ENCODE measurements at regions not wholly inside any gene's neighbourhood (a gene's known extent, or its start where the extent isn't known, plus 50 kb on each side); places are given as distances from the start of the nearest gene placed in this dataset.

DNA sequence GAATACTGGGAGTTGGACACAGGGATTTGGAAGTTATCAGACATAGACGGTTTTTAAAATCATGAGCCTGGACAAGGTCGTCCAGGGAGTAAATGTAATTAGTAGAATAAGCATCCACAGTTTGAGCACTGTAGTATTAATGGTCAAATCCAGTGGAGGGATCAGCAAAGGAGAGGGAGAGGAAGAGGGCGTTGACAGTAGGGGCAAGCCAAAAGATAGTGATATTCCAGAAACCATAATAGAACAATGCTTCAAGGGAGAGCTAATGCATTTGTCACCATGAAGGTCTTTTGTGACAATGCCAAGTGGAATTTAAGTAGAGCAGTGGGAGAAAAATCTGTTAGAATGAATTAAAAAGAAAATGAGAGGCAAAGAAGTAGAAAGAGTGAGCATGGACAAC, 68.9 kb upstream of the SLC5A12 start:
- intact Hi-C loops (cut with DNase I) = no loop called here
- TF ChIP-seq, protein P1, sequence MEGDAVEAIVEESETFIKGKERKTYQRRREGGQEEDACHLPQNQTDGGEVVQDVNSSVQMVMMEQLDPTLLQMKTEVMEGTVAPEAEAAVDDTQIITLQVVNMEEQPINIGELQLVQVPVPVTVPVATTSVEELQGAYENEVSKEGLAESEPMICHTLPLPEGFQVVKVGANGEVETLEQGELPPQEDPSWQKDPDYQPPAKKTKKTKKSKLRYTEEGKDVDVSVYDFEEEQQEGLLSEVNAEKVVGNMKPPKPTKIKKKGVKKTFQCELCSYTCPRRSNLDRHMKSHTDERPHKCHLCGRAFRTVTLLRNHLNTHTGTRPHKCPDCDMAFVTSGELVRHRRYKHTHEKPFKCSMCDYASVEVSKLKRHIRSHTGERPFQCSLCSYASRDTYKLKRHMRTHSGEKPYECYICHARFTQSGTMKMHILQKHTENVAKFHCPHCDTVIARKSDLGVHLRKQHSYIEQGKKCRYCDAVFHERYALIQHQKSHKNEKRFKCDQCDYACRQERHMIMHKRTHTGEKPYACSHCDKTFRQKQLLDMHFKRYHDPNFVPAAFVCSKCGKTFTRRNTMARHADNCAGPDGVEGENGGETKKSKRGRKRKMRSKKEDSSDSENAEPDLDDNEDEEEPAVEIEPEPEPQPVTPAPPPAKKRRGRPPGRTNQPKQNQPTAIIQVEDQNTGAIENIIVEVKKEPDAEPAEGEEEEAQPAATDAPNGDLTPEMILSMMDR (IDR thresholded peaks at IDR 0.05; ENCODE audit: borderline replicate concordance, extremely low read depth, insufficient read depth) = no peak
- H3K9ac ChIP-seq (ENCODE audit: low read length in 3 of 3) = no peak overlapping the region
- H3K4me3 ChIP-seq (ENCODE audit: low read length in 3 of 3) = no peak overlapping the region
- no peaks in the 10 kb centered on the region for H3K9me3 ChIP-seq (ENCODE audit: control insufficient read depth in 2 of 3, insufficient read depth in 1 of 3, low read length in 3 of 3)
- H3K27ac ChIP-seq (ENCODE audit: low read depth in 2 of 2, low read length in 2 of 2) = no peak overlapping the region
- no peaks in the 10 kb centered on the region for H3K27me3 ChIP-seq (ENCODE audit: control insufficient read depth, insufficient read depth, low read length)
- FAIRE-seq (no peak), DNase-seq (no peak)
- no peaks in the 10 kb centered on the region for H3K36me3 ChIP-seq (ENCODE audit: control insufficient read depth in 2 of 3, insufficient read depth in 3 of 3, low read length in 3 of 3)
- H3K4me1 ChIP-seq (ENCODE audit: control insufficient read depth in 2 of 3, insufficient read depth in 2 of 3, low read depth in 1 of 3, low read length in 3 of 3) = no peaks in the 10 kb centered on the region

DNA sequence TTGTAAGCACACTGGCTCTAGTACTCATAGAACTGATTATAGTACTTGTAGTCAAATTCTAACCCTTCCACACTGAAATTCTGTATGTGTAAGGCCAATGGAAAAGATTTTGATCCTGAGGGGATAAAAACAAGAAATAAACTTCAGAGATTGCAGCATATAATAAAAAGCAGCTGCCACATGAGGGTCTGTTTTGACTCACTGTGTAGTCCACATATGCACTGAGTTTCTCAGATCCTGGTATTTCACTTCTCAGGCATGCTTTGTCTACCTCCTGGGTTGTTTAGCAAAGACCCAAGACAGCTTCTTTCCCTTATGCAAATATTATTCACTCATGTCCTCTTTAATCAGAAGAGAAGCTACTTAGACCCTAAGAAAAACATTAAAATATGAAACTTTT, 71.1 kb upstream of the SLC5A12 start:
- H3K9ac ChIP-seq (ENCODE audit: low read length in 3 of 3) = no peak overlapping the region
- H3K27me3 ChIP-seq (ENCODE audit: control insufficient read depth, insufficient read depth, low read length) = no peaks in the 10 kb centered on the region
- H3K36me3 ChIP-seq (ENCODE audit: control insufficient read depth in 2 of 3, insufficient read depth in 3 of 3, low read length in 3 of 3) = no peaks in the 10 kb centered on the region
- no peaks in the 10 kb centered on the region for H3K4me1 ChIP-seq (ENCODE audit: control insufficient read depth in 2 of 3, insufficient read depth in 2 of 3, low read depth in 1 of 3, low read length in 3 of 3)
- FAIRE-seq (no peak), DNase-seq (no peak)
- intact Hi-C loops (cut with DNase I) = no loop called here
- H3K27ac ChIP-seq (ENCODE audit: low read depth in 2 of 2, low read length in 2 of 2) = no peak overlapping the region
- no peak overlapping the region for H3K4me3 ChIP-seq (ENCODE audit: low read length in 3 of 3)
- TF ChIP-seq, protein P1 (IDR thresholded peaks at IDR 0.05; ENCODE audit: borderline replicate concordance, extremely low read depth, insufficient read depth) = no peak
- H3K9me3 ChIP-seq (ENCODE audit: control insufficient read depth in 2 of 3, insufficient read depth in 1 of 3, low read length in 3 of 3) = no peaks in the 10 kb centered on the region

DNA sequence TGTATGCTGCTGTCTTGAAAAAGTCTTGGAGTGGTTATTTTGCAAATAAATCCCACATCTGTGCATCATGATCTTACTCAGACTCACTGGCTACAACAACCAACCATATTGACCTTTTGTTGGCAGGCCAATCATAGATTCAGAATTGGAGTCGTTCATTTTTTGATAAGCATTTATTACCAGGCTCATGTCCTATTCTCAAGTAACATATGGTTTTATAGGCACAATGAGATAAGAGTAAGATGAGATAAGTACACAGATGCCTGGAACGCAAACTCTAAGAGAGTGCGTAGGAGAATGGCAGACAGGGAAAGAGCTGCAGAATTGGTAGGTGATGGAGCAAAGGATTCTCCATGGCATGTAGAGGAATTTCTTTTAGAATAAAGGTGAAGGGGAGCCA, 71.6 kb upstream of the SLC5A12 start:
- intact Hi-C loops (cut with DNase I) = no loop called here
- H3K9ac ChIP-seq (ENCODE audit: low read length in 3 of 3) = no peak overlapping the region
- no peak overlapping the region for H3K4me3 ChIP-seq (ENCODE audit: low read length in 3 of 3)
- H3K36me3 ChIP-seq (ENCODE audit: control insufficient read depth in 2 of 3, insufficient read depth in 3 of 3, low read length in 3 of 3) = no peaks in the 10 kb centered on the region
- TF ChIP-seq, protein P1 (IDR thresholded peaks at IDR 0.05; ENCODE audit: borderline replicate concordance, extremely low read depth, insufficient read depth) = no peak
- DNase-seq (no peak), FAIRE-seq (no peak)
- no peaks in the 10 kb centered on the region for H3K27me3 ChIP-seq (ENCODE audit: control insufficient read depth, insufficient read depth, low read length)
- no peak overlapping the region for H3K27ac ChIP-seq (ENCODE audit: low read depth in 2 of 2, low read length in 2 of 2)
- no peaks in the 10 kb centered on the region for H3K4me1 ChIP-seq (ENCODE audit: control insufficient read depth in 2 of 3, insufficient read depth in 2 of 3, low read depth in 1 of 3, low read length in 3 of 3)
- no peaks in the 10 kb centered on the region for H3K9me3 ChIP-seq (ENCODE audit: control insufficient read depth in 2 of 3, insufficient read depth in 1 of 3, low read length in 3 of 3)

DNA sequence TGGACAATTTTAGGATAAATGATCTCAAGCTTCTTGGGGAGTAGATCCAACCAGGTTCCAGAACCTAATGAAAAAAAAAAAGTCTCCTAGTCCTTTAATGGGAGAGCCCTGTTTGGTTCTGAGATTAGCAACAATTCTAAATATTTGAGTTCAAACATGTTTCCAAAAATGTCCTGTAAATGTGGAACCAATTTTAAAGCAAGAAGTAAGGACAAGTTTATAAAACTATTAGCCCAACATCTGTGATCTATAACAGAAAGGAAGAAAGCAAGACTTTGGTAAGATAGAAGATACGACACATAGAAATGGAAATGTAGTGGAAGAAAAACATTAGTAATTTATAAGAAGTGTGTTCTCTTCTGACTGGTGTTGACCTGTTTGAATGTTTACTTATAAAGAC, 79.7 kb upstream of the SLC5A12 start:
- H3K9ac ChIP-seq (ENCODE audit: low read length in 3 of 3) = no peak overlapping the region
- intact Hi-C loops (cut with DNase I) = no loop called here
- no peak for DNase-seq
- no peak for FAIRE-seq
- H3K9me3 ChIP-seq (ENCODE audit: control insufficient read depth in 2 of 3, insufficient read depth in 1 of 3, low read length in 3 of 3) = no peaks in the 10 kb centered on the region
- TF ChIP-seq, protein P1 (IDR thresholded peaks at IDR 0.05; ENCODE audit: borderline replicate concordance, extremely low read depth, insufficient read depth) = no peak
- no peaks in the 10 kb centered on the region for H3K36me3 ChIP-seq (ENCODE audit: control insufficient read depth in 2 of 3, insufficient read depth in 3 of 3, low read length in 3 of 3)
- no peaks in the 10 kb centered on the region for H3K27me3 ChIP-seq (ENCODE audit: control insufficient read depth, insufficient read depth, low read length)
- no peaks in the 10 kb centered on the region for H3K4me1 ChIP-seq (ENCODE audit: control insufficient read depth in 2 of 3, insufficient read depth in 2 of 3, low read depth in 1 of 3, low read length in 3 of 3)
- H3K27ac ChIP-seq (ENCODE audit: low read depth in 2 of 2, low read length in 2 of 2) = no peak overlapping the region
- no peak overlapping the region for H3K4me3 ChIP-seq (ENCODE audit: low read length in 3 of 3)
